ENCODE measurements at regions not wholly inside any gene's neighbourhood (a gene's known extent, or its start where the extent isn't known, plus 50 kb on each side); places are given as distances from the start of the nearest gene placed in this dataset.

- no peak for DNase-seq
- TF ChIP-seq CTCF (IDR thresholded peaks at IDR 0.05) = no peak
- Histone ChIP-seq H3K9me3 (no peaks in the 10 kb centered on the region), H3K4me3 (no peak overlapping the region), H3K4me1 (no peaks in the 10 kb centered on the region), H3K27ac (no peak overlapping the region), H3K36me3 (no peaks in the 10 kb centered on the region), H3K27me3 (no peaks in the 10 kb centered on the region)
- no peak for ATAC-seq
- intact Hi-C loops (cut with DNase I) = no loop called here
Observed at GRCh38 chr7:52758356-52758755, 277.1 kb upstream of the POM121L12 start.

GRCh38 chr7:52753855-52754254, 281.6 kb upstream of the POM121L12 start:
- ATAC-seq = no peak
- H3K4me1 ChIP-seq = no peaks in the 10 kb centered on the region
- no peak overlapping the region for H3K27ac ChIP-seq
- H3K36me3 ChIP-seq = no peaks in the 10 kb centered on the region
- intact Hi-C loops (cut with DNase I) = no loop called here
- no peak for TF ChIP-seq CTCF (IDR thresholded peaks at IDR 0.05)
- DNase-seq = no peak
- no peaks in the 10 kb centered on the region for H3K9me3 ChIP-seq
- H3K4me3 ChIP-seq = no peak overlapping the region
- no peaks in the 10 kb centered on the region for H3K27me3 ChIP-seq

- H3K4me3 ChIP-seq = no peak overlapping the region
- intact Hi-C loops (cut with DNase I) = no loop called here
- no peaks in the 10 kb centered on the region for H3K4me1 ChIP-seq
- H3K9me3 ChIP-seq = no peaks in the 10 kb centered on the region
- ATAC-seq (no peak), DNase-seq (no peak)
- no peaks in the 10 kb centered on the region for H3K27me3 ChIP-seq
- no peak overlapping the region for H3K27ac ChIP-seq
- no peaks in the 10 kb centered on the region for H3K36me3 ChIP-seq
- TF ChIP-seq CTCF (IDR thresholded peaks at IDR 0.05) = no peak
Observed at GRCh38 chr7:52752891-52753290, 282.5 kb upstream of the POM121L12 start.

- Histone ChIP-seq H3K4me3 (no peak overlapping the region), H3K27me3 (no peaks in the 10 kb centered on the region), H3K27ac (no peak overlapping the region), H3K36me3 (no peaks in the 10 kb centered on the region), H3K9me3 (no peaks in the 10 kb centered on the region), H3K4me1 (no peaks in the 10 kb centered on the region)
- TF ChIP-seq CTCF (IDR thresholded peaks at IDR 0.05) = no peak
- intact Hi-C loops (cut with DNase I) = no loop called here
- DNase-seq = no peak
- ATAC-seq = no peak
Observed at GRCh38 chr7:52749880-52750279, 285.6 kb upstream of the POM121L12 start.

GRCh38 chr7:52747817-52748216, 287.6 kb upstream of the POM121L12 start:
- no peak for TF ChIP-seq CTCF (IDR thresholded peaks at IDR 0.05)
- ATAC-seq = no peak
- intact Hi-C loops (cut with DNase I) = no loop called here
- no peaks in the 10 kb centered on the region for H3K9me3 ChIP-seq
- H3K27ac ChIP-seq = no peak overlapping the region
- H3K4me3 ChIP-seq = no peak overlapping the region
- no peaks in the 10 kb centered on the region for H3K4me1 ChIP-seq
- no peaks in the 10 kb centered on the region for H3K36me3 ChIP-seq
- H3K27me3 ChIP-seq = no peaks in the 10 kb centered on the region
- no peak for DNase-seq

- DNase-seq = no peak
- no peak for TF ChIP-seq CTCF (IDR thresholded peaks at IDR 0.05)
- Histone ChIP-seq H3K4me1 (no peaks in the 10 kb centered on the region), H3K36me3 (no peaks in the 10 kb centered on the region), H3K27me3 (no peaks in the 10 kb centered on the region), H3K4me3 (no peak overlapping the region), H3K27ac (no peak overlapping the region), H3K9me3 (no peaks in the 10 kb centered on the region)
- ATAC-seq = no peak
- intact Hi-C loops (cut with DNase I) = no loop called here
Observed at GRCh38 chr7:52741670-52742290, 293.7 kb upstream of the POM121L12 start.
